Activated CD4-positive, alpha-beta T cell treated with anti-CD3 and anti-CD28 coated beads, Interleukin-10, Interleukin-2, amounts not matched to agents 100 ng/mL and 50 ng/mL, durations not matched to agents 16 hours and 8 hours (primary cell): ENCODE measurements at regions not wholly inside any gene's neighbourhood (a gene's known extent, or its start where the extent isn't known, plus 50 kb on each side); places are given as distances from the start of the nearest gene placed in this dataset.

Source experiments
- DNase-seq: peaks from one replicate; pipeline ENCODE4 v3.0.0-alpha.2; 2020

- DNase-seq = no peak
Measured at GRCh38 chr2:19776941-19777514, 124.8 kb downstream of the TTC32 start.

DNA sequence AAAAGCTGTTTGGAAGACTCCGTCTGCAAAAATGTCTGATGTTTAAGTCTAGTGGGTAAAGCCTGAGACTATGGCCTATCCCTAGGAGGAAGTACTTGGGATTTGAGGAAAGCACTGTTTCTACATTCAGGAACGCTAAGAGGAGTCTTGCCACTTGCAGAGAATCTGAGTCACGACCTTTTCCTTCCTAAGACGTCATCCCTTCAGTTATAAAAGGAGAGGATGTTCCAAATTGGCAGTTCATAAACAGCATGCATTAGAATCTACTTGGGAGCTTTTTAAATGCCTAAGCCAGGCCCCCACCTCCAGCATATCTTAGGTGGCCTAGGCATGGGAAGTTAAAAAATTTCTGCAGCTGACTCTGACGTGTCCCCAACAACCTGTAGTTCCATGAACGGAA lies 125.9 kb downstream of the TTC32 start:
- DNase-seq = no peak

- no peak for DNase-seq
Measured at GRCh38 chr2:19775315-19775714, 126.5 kb downstream of the TTC32 start.

GRCh38 chr2:19774805-19775176 lies 127.0 kb downstream of the TTC32 start:
- DNase-seq = no peak

GRCh38 chr2:19772981-19773380 lies 128.8 kb downstream of the TTC32 start:
- no peak for DNase-seq

GRCh38 chr2:19769513-19769912 lies 132.3 kb downstream of the TTC32 start:
- DNase-seq = no peak

DNA sequence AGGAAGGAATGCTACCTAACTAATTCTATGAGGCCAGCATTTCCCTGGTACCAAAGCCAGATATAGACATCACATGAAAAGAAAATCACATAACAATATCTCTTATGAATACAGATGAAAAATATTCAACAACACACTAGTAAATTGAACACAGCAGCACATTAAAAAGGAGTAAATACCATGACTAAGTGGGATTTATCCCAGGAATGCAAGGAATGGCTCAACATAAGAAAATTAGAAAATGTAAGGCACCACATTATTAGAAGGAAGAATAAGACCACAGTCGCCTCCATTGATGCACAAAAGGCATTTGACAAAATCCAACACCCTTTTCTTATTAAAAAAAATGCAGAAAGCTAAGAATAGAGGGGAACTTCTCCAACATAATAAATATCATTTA lies 133.9 kb downstream of the TTC32 start:
- no peak for DNase-seq

- no peak for DNase-seq
Measured at GRCh38 chr2:19764998-19765397, 136.8 kb downstream of the TTC32 start.

DNA sequence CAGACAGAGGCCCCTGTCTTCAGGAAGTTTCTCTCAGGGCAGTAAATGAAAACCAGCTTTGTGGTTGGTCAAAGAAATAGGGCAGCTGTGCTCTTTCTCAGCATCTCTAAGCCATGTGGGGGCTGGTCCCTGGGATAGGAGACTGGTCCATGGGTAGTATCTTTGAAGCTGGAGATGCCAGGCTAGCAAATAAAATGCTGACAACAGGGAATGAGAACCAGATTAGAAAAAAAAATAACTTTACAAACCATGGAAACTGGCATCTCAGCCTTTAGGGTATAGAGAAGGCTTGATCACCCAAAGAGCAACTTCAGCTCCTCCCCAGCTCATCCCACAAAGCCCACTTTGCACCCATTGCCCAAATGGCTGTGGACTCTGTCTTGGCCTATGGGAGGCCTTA lies 138.1 kb downstream of the TTC32 start:
- DNase-seq = no peak

DNA sequence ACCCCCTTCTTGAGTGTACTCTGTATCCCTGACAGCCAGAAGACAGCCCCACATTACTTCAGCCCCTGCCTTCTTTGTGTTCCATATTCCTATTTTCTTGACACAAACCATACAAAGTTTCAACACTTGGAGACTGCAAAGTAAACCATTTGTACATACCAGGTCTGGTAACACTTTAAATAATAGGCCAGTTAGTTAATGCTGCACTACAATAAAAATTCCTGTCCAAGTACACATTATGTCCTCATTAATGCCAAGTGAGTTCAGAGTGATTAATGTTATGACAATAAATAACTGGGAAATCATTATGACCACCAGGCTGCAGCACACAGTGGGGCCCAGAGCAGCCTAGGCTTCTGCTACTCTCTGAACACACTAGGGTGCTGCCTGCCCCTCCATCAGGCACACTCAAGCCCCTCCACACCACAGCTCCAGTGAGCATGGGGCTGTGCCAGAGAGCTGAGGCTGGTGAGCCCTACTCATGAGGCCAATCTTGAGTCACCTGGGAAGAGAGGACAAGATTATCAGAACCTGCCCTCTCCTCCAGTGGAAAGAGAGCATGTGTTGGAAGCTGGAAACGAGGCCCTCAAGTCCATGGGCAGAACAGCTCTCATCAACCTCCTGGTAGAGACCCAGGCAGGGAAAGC lies 138.7 kb downstream of the TTC32 start:
- DNase-seq = no peak

GRCh38 chr2:19762142-19762541 lies 139.6 kb downstream of the TTC32 start:
- no peak for DNase-seq

DNA sequence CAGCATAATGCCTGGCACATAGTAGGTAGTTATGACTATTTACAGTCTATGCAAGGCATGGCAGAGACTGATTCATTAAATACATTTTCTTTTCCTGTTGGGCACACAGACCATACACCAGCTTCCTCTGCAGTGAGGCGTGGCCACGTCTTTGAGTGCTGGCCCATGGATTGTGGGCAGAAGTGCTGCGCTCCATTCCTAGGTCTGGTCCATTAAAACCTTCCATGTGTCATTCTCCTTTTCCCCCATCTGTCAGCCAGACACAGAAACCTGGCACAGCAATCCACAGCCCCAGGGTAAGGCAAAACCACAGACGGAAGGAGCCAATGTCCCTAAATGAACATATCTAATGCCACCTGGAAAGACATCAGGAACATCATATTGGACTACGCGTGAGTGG lies 141.9 kb downstream of the TTC32 start:
- DNase-seq = no peak

DNA sequence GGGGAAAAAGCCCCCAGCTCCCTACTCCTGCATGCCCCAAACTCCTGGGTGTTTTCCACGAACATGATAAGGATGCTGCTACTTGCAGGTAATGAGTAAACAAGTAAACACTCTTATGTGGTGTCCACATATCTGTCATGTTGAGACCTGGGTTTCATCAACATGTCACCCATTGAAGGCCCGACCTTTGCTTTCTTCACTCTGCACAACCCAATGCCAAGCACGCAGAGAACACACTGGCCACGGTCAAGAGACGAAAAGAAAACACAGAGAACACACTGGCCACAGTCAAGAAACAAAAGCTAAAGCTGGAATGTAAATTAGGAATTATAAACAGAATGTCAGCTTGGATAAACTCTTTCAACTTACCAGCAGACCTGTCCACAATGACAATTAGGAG lies 143.1 kb downstream of the TTC32 start:
- no peak for DNase-seq

DNA sequence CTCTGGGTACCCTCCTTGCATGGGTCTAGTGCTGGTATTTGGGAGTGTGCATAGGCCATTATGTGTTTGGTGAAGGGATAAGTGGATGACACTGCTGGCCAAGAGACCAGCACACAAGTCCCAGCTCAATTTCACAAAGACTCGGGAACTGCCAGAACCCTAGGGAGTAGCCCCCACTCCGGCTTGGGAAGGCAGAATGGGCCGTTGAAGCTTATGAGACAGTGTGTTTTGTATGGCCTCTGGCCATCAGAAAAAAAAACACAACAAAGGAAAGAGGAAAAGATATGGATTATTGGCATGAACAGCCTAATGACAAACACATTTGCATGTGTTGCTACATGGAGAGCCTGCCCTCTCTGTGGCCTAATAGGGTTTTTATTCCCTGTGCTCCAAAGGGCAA lies 144.2 kb downstream of the TTC32 start:
- DNase-seq = no peak

GRCh38 chr2:19754907-19755306 lies 146.9 kb downstream of the TTC32 start:
- DNase-seq = no peak

- no peak for DNase-seq
Measured at GRCh38 chr2:19753818-19754217, 148.0 kb downstream of the TTC32 start.

- DNase-seq = no peak
Measured at GRCh38 chr2:19753314-19753713, 148.5 kb downstream of the TTC32 start.

- no peak for DNase-seq
Measured at GRCh38 chr2:19752500-19752899, 149.3 kb downstream of the TTC32 start.

GRCh38 chr2:19751631-19752030 lies 150.2 kb downstream of the TTC32 start:
- no peak for DNase-seq

GRCh38 chr2:19750136-19750535 lies 151.6 kb downstream of the TTC32 start:
- no peak for DNase-seq

GRCh38 chr2:19749507-19749836 lies 152.3 kb downstream of the TTC32 start:
- DNase-seq = no peak

- DNase-seq = no peak
Measured at GRCh38 chr2:19748711-19749506, 152.9 kb downstream of the TTC32 start.

DNA sequence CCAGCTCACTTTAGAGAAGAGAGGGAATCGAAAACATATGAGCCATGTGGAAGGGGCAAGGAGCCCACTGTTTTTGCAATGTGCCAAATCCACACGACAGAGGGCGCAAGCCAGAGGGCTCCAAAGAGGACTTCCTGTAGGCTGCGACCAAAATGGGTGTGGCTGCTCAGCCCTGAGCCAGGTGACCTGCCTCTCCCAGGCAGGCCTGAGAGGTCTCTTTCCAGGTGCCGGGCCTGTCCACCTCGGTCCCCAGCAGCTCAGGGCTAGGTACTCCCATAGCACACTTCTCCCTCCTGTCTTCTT lies 153.8 kb downstream of the TTC32 start:
- no peak for DNase-seq

DNA sequence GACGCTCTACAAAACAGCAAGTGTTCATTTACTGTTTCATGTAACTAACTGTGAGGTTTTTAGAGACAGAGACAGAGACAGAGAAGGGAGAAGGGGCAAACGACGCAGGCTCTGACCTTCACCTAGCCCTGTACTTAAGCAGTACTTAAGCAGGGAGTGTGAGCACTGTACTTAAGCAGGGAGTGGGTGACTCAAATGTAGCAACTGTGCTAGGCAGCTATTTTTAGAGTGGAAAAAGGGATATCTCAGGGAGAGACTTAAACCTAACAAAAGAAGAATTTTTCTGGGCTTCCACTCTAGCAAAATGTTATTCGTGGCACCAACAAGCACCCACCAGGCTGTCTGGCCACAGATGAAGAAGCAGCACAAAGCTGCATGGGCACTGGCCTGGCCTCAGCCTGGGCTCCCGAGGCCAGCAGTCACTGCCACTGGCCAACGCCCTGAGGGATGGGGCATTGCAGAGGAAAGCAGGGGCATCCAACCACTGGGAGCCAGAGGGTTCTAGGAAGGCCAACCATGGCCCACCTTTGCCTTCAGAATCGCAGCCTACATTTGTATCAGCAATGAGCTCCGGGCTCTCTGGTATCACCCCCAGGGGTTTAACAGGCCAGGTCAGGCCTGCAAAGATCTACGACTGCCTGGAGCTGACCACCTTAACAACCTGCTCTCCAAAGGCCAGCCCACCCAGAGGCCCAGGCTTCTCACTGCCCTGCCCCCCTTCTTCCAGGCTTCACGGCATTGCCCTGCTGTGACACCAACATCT lies 154.3 kb downstream of the TTC32 start:
- DNase-seq = no peak
